HepG2 (cell line): ENCODE measurements at regions not wholly inside any gene's neighbourhood (a gene's known extent, or its start where the extent isn't known, plus 50 kb on each side); places are given as distances from the start of the nearest gene placed in this dataset.

ENCODE experiments used
- CTCF ChIP-seq: sonication (generic); formaldehyde crosslinking; IDR thresholded peaks from 2 replicates; pipeline ENCODE4 v1.5.0; 2020; ENCODE audit warnings: mild to moderate bottlenecking, missing genetic modification reagents, moderate library complexity
- FLYWCH1 ChIP-seq: sonication (generic); formaldehyde crosslinking; IDR thresholded peaks from 2 replicates; pipeline ENCODE4 v1.8.1; 2023; ENCODE audit warnings: mild to moderate bottlenecking, missing genetic modification reagents
- MLX ChIP-seq: IDR thresholded peaks from 2 replicates; pipeline ENCODE4 v1.6.1; 2016
- MXD1 ChIP-seq: sonication (generic); formaldehyde crosslinking; IDR thresholded peaks from 2 replicates; pipeline ENCODE4 v1.4.0; 2020; ENCODE audit warnings: mild to moderate bottlenecking, missing genetic modification reagents
- NFATC3 ChIP-seq: sonication (generic); formaldehyde crosslinking; IDR thresholded peaks from 2 replicates; pipeline ENCODE4 v1.5.1; 2020; ENCODE audit warnings: mild to moderate bottlenecking, missing genetic modification reagents
- POLR2AphosphoS5 ChIP-seq: IDR thresholded peaks from 2 replicates; pipeline ENCODE4 v1.6.1; 2012; ENCODE audit warnings: low read depth, low read length
- SETDB1 ChIP-seq: sonication (generic); formaldehyde crosslinking; IDR thresholded peaks from 2 replicates; pipeline ENCODE4 v1.5.1; 2020; ENCODE audit warnings: missing genetic modification reagents, mild to moderate bottlenecking, borderline replicate concordance
- ZFP41 ChIP-seq: sonication (generic); formaldehyde crosslinking; IDR thresholded peaks from 2 replicates; pipeline ENCODE4 v1.4.0; 2020; ENCODE audit warnings: mild to moderate bottlenecking, missing genetic modification reagents, borderline replicate concordance
- ZNF121 ChIP-seq: sonication (generic); formaldehyde crosslinking; IDR thresholded peaks from 2 replicates; pipeline ENCODE4 v1.5.0; 2020; ENCODE audit warnings: mild to moderate bottlenecking, missing genetic modification reagents
- ZNF460 ChIP-seq: sonication (generic); formaldehyde crosslinking; IDR thresholded peaks from 2 replicates; pipeline ENCODE4 v1.5.1; 2020; ENCODE audit warnings: missing genetic modification reagents, mild to moderate bottlenecking, borderline replicate concordance
- ZZZ3 ChIP-seq: sonication (generic); formaldehyde crosslinking; IDR thresholded peaks from 2 replicates; pipeline ENCODE4 v1.4.0; 2020; ENCODE audit warnings: missing genetic modification reagents, mild to moderate bottlenecking, borderline replicate concordance

- no peak for TF ChIP-seq ZNF121 (CRISPR knock-in tag)
- TF ChIP-seq NFATC3 (CRISPR knock-in tag) = no peak
- no peak for TF ChIP-seq MLX (CRISPR knock-in tag)
- TF ChIP-seq ZZZ3 (CRISPR knock-in tag) = no peak
- no peak for TF ChIP-seq ZNF460
- no peak for TF ChIP-seq SETDB1 (CRISPR knock-in tag)
- no peak for TF ChIP-seq FLYWCH1 (CRISPR knock-in tag)
- no peak for TF ChIP-seq POLR2AphosphoS5
- TF ChIP-seq ZFP41 (CRISPR knock-in tag) = no peak
- no peak for TF ChIP-seq CTCF (CRISPR knock-in tag)
- no peak for TF ChIP-seq MXD1 (CRISPR knock-in tag)
Measured at GRCh38 chr1:209486861-209487593, 96.5 kb upstream of the CAMK1G start.
